Spleen (tissue), 7 donors: ENCODE measurements at regions not wholly inside any gene's neighbourhood (a gene's known extent, or its start where the extent isn't known, plus 50 kb on each side); places are given as distances from the start of the nearest gene placed in this dataset.

Experiments
- POLR2A ChIP-seq, 3 donors: fragments of 450-650 bp; IDR thresholded peaks; one replicate each; pipeline ENCODE4 v1.5.1; 2017; ENCODE audit warnings: antibody characterized with exemption in 3 of 3, mild to moderate bottlenecking in 1 of 3
- POLR2AphosphoS5 ChIP-seq, 3 donors: sonication (generic); formaldehyde crosslinking; IDR thresholded peaks; one replicate each; pipeline ENCODE4 v1.5.1; 2017; ENCODE audit warnings: antibody characterized with exemption in 3 of 3
- TF ChIP-seq, protein P1 (sequence below), 11 experiments: fragments of 200-600 bp in 7 of 11; fragments of 450-650 bp in 4 of 11; sonication (generic) in 4 of 11; IDR thresholded peaks in 8 of 11; conservative IDR thresholded peaks in 3 of 11; 1 replicate in 7 of 11; 2 replicates in 4 of 11; pipeline versions ENCODE4 v1.4.0 to v1.8.0; 2016 to 2021; ENCODE audit warnings: antibody characterized with exemption in 11 of 11, inconsistent platforms in 4 of 11, mild to moderate bottlenecking in 1 of 11
- donor health status: DM: no; HTN: no; CAD: no; lungs with moderate emphysema.
- donor health status: DM: no; HTN: no; CAD: no.
- donor health status: DM: no; HTN: no; CAD: no.

DNA sequence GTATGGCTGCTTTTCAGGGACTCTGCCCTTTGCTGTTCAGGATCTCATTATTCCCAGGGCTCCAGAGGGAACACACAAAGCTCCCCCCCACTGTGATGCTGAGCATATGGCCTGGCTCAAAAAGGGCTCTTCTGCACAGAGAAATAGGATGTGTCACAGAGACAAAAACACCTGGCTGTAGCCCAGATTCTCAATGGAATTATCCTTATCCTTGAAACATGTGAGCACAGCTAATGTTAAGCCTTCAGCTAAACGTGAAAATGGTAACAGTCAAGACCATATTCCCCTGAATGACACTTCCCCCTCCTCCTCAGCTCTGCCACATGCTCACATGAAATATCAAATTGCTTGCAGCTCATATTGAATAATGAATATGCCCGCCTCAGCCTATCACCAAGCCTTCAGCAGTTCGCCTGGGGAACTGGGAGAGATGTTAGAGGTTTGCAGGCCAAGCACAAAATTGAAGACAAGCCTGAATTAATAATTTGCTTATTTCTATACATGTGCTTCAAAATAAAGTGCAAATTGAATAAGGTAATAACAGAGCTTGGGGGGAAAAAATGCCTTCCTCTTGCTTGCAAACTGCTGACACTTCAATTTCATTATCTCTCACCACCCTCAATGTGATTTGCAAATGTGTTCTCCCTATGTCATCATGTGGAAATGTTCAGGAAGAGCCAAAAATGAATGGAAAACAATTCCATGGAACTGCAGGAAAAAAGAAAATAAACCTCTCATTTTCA, 181.0 kb upstream of the HNRNPA3 start:
- TF ChIP-seq POLR2A (IDR thresholded peaks at IDR 0.05), result no peak
- TF ChIP-seq, protein P1, sequence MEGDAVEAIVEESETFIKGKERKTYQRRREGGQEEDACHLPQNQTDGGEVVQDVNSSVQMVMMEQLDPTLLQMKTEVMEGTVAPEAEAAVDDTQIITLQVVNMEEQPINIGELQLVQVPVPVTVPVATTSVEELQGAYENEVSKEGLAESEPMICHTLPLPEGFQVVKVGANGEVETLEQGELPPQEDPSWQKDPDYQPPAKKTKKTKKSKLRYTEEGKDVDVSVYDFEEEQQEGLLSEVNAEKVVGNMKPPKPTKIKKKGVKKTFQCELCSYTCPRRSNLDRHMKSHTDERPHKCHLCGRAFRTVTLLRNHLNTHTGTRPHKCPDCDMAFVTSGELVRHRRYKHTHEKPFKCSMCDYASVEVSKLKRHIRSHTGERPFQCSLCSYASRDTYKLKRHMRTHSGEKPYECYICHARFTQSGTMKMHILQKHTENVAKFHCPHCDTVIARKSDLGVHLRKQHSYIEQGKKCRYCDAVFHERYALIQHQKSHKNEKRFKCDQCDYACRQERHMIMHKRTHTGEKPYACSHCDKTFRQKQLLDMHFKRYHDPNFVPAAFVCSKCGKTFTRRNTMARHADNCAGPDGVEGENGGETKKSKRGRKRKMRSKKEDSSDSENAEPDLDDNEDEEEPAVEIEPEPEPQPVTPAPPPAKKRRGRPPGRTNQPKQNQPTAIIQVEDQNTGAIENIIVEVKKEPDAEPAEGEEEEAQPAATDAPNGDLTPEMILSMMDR (IDR thresholded peaks at IDR 0.05 in 8 of 11, conservative IDR thresholded peaks at IDR 0.05 in 3 of 11), result no peak
- no peak for TF ChIP-seq POLR2AphosphoS5 (IDR thresholded peaks at IDR 0.05)
